Ovary (tissue), 7 donors: ENCODE measurements at regions not wholly inside any gene's neighbourhood (a gene's known extent, or its start where the extent isn't known, plus 50 kb on each side); places are given as distances from the start of the nearest gene placed in this dataset.

ENCODE experiments used
- DNase-seq, 5 donors: peaks; one replicate each; pipeline ENCODE4 v3.0.0-alpha.2; 2019 to 2020
- H3K27ac ChIP-seq, 2 donors: fragments of 200-600 bp; one replicate each; pipeline versions ENCODE4 v1.5.1 to v1.8.0; 2019 to 2022
- H3K27me3 ChIP-seq: fragments of 200-600 bp; one replicate; pipeline ENCODE4 v1.8.0; 2022
- H3K36me3 ChIP-seq: fragments of 200-600 bp; sonication (generic); one replicate; pipeline ENCODE4 v1.5.1; 2019
- H3K4me1 ChIP-seq: one replicate; pipeline ENCODE4 v1.8.1; 2013; ENCODE audit warnings: mild to moderate bottlenecking, moderate library complexity; ENCODE audit not compliant: insufficient read depth
- H3K4me3 ChIP-seq: fragments of 200-600 bp; sonication (generic); one replicate; pipeline ENCODE4 v1.5.1; 2017
- H3K9me3 ChIP-seq, 2 donors: fragments of 200-600 bp in 1 of 2; sonication (generic) in 1 of 2; one replicate each; pipeline versions ENCODE4 v1.5.1 to v1.8.1; 2013 to 2019; ENCODE audit warnings: mild to moderate bottlenecking in 1 of 2, moderate library complexity in 1 of 2
- CTCF ChIP-seq, 3 donors: fragments of 450-650 bp in 2 of 3; fragments of 200-600 bp in 1 of 3; IDR thresholded peaks; one replicate each; pipeline versions ENCODE4 v1.5.1 to v1.8.0; 2016 to 2022; ENCODE audit warnings: antibody characterized with exemption in 3 of 3, mild to moderate bottlenecking in 1 of 3
- EP300 ChIP-seq: sonication (generic); formaldehyde crosslinking; IDR thresholded peaks from one replicate; pipeline ENCODE4 v1.6.1; 2017; ENCODE audit warnings: antibody characterized with exemption
- POLR2A ChIP-seq: fragments of 450-650 bp; IDR thresholded peaks from one replicate; pipeline ENCODE4 v1.6.1; 2017; ENCODE audit warnings: antibody characterized with exemption, mild to moderate bottlenecking, moderate library complexity
- WGBS, 3 donors: extraction: QIAGEN DNeasy Blood & Tissue Kit in 1 of 3; methylation state at CpG; one replicate each; pipeline versions ENCODE4 v1.1.5 to v1.1.7; 2013 to 2017; 5-methylcytosine and 5-hydroxymethylcytosine counted together
- intact Hi-C, 4 donors: fragments of 100-400 bp; cut with DNase I; formaldehyde crosslinking; loops; one replicate each; pipeline versions ENCODE4 v1.11.0 to v1.15.1; 2022 to 2023
- donor health status: DM: no; HTN: no; CAD: no; lungs with moderate emphysema.
- donor health status: DM: no; HTN: no; CAD: no.
- donor health status: Bipolar disorder and iron deficiency.
- donor health status: DM: no; HTN: no; CAD: no.
- donor health status: DM: yes; HTN: yes; CAD: no.

GRCh38 chr17:68684949-68685357 lies 83.8 kb upstream of the FAM20A start:
- no peaks in the 10 kb centered on the region for H3K36me3 ChIP-seq
- peak overlapping the region in 1 of 2 donors; percentile 67 for H3K27ac ChIP-seq
- 9 to 10% (median 9%) methylated on average over 3 of the region's 3 CpGs for WGBS, 3 donors
- no peaks in the 10 kb centered on the region for H3K9me3 ChIP-seq
- H3K4me1 ChIP-seq = peaks cover 10% of the 10 kb centered on the region
- TF ChIP-seq EP300 (no peak), CTCF (IDR thresholded peaks at IDR 0.05) (no peak), POLR2A (no peak)
- H3K4me3 ChIP-seq = no peak overlapping the region
- no peaks in the 10 kb centered on the region for H3K27me3 ChIP-seq
- DNase-seq = peak in 2 of 5 donors; percentile 31 to 44
- intact Hi-C loops = no loop called here

GRCh38 chr17:68682903-68683302 lies 81.7 kb upstream of the FAM20A start:
- intact Hi-C loops = no loop called here
- Histone ChIP-seq H3K27ac (no peak overlapping the region), H3K36me3 (no peaks in the 10 kb centered on the region), H3K4me3 (no peak overlapping the region), H3K9me3 (no peaks in the 10 kb centered on the region), H3K4me1 (peaks cover 10% of the 10 kb centered on the region), H3K27me3 (no peaks in the 10 kb centered on the region)
- no peak for DNase-seq
- no peak for TF ChIP-seq POLR2A
- no peak for TF ChIP-seq EP300
- no peak for TF ChIP-seq CTCF (IDR thresholded peaks at IDR 0.05)
- 88 to 95% (median 91%) methylated on average over 5 of the region's 5 CpGs for WGBS, 3 donors

- no peak for DNase-seq
- Histone ChIP-seq H3K27me3 (no peaks in the 10 kb centered on the region), H3K4me3 (no peak overlapping the region), H3K36me3 (no peaks in the 10 kb centered on the region), H3K27ac (no peak overlapping the region), H3K9me3 (no peaks in the 10 kb centered on the region), H3K4me1 (peaks cover 4% of the 10 kb centered on the region)
- TF ChIP-seq CTCF (IDR thresholded peaks at IDR 0.05) (no peak), POLR2A (no peak), EP300 (no peak)
- 94 to 100% (median 96%) methylated on average over 1 of the region's 1 CpG for WGBS, 3 donors
- intact Hi-C loops = no loop called here
Measured at GRCh38 chr17:68679882-68680281, 78.7 kb upstream of the FAM20A start.

GRCh38 chr17:68676856-68677255 lies 75.7 kb upstream of the FAM20A start:
- intact Hi-C loops = no loop called here
- Histone ChIP-seq H3K4me3 (no peak overlapping the region), H3K9me3 (no peaks in the 10 kb centered on the region), H3K27ac (no peak overlapping the region), H3K27me3 (no peaks in the 10 kb centered on the region), H3K36me3 (no peaks in the 10 kb centered on the region), H3K4me1 (peaks cover 2% of the 10 kb centered on the region)
- WGBS, 3 donors = 84 to 89% (median 88%) methylated on average over 8 of the region's 8 CpGs
- TF ChIP-seq EP300 = no peak
- no peak for DNase-seq

- no peak for DNase-seq
- Histone ChIP-seq H3K27ac (no peak overlapping the region), H3K36me3 (no peaks in the 10 kb centered on the region), H3K4me3 (no peak overlapping the region), H3K27me3 (no peaks in the 10 kb centered on the region), H3K9me3 (no peaks in the 10 kb centered on the region), H3K4me1 (peaks cover 2% of the 10 kb centered on the region)
- intact Hi-C loops = no loop called here
- WGBS, 3 donors = 52 to 62% (median 62%) methylated on average over 5 of the region's 5 CpGs
- TF ChIP-seq EP300 (no peak), CTCF (IDR thresholded peaks at IDR 0.05) (no peak)
Measured at GRCh38 chr17:68675723-68676122, 74.6 kb upstream of the FAM20A start.
